Eye (tissue), 1 donor: ENCODE measurements at regions not wholly inside any gene's neighbourhood (a gene's known extent, or its start where the extent isn't known, plus 50 kb on each side); places are given as distances from the start of the nearest gene placed in this dataset.
"Not testable (repeated sequence)": the region's sequence is repeated elsewhere in the genome, so short reads cannot be mapped to it uniquely, and the experiment has no call there.

Source experiments
- DNase-seq: peaks from one replicate; pipeline ENCODE4 v3.0.0-alpha.2; 2015

DNA sequence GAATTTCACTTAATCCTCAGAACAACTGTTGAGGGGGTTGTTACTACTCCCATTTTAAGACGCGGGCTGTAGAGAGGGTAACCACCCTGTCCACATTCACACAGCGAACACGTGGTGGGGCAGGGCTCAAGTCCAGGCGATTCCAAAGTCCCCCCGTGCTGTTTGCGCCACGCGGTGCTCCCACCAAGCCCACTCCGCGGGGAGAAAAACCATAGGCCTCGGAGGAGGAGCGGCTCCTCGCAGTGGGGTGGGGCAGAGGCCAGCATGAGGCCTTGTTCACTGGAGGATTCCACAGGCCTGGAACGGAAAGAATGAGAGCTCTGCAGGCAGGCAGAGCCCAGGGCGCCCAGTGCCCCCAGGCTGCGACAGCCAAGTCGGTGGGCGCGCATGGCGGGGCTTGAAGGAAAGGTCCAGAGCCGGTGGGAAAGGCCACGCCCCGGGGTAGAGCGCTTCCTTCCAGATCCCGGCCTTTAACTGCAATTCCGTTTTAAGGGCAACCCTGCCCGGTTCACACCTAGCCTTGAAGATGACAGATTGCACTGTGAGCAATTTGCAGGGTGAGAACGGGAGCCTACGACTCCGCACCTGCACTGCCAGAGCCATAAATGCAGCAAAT lies 161.8 kb upstream of the TBL1XR1 start:
- DNase-seq: no peak

DNA sequence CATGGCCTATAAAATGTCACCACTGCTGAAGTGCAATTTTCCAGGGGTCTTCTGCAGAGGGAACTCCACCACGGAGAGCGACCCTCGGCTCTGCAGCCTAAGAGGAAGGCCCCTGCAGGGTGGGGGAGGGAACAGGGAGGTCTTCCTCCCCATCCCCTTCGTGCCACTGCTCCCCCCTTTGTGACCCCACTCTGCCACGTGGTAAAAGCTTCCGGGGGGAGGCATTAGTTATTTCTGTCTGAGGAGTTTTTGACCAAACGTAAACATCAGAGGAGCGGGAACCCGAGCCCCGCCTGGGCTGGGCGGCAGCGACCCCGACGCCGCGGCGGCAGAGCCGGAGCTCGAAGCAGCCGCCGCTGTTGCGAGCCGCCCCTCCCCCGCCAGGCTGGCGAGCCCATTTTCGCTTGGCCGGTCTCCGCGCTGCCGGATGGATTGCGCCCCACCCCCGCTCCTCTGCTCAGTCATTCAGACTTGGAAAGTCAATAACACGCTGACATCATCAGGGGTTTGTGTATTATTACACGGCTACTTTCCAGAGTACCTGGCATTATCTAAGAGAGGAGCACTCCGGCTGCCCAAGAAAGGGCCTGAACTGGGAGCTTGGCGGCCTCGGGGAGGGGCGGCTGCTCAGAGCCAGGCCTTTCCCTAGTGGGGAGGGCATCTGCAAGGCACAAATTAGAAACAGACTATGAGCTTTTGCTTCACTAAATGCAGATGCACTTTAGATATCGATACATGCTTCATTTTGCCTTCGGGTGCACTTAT lies 162.5 kb upstream of the TBL1XR1 start:
- DNase-seq: peak; percentile 99

DNA sequence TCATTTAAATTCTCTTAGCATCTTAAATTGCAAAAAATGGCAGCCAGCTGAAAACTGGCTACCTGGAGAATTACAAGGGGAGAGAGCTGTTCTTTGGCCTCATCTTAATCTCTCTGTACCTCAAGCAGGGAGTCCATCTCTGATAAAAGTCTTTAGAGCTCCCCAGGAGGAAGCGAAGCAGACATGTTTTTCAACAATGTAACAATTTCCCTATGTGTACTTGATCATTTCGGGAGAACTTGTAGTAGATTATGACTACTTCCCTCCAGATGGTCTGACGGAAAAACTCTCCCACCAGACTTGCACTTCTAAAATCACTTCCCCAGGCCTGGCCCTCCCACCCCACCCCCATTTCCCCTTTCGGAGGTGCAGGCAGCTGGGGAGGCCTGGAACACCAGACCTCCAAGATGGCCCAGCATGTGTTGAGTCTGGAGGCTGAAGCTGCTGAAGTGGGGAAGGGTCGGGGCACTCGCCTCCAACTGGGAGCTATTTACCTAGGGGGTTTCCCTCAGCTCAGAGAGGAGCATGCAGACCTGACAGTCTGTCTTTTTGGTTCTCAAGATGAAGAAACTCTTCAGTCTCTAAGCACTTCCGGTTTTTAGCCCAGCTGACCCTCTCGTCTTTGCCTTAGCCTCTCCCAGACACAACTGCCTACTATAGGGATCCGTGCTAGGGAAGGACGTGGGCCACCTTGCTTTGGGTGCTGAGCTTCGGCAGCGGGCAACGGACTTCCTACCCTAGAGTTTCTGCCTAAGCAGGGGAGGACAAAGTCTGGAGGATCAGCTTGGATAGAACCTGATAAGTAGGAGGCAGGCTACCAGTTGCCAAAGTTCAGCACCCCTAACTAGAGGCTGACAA lies 164.0 kb upstream of the TBL1XR1 start:
- DNase-seq: peak; percentile 54

DNA sequence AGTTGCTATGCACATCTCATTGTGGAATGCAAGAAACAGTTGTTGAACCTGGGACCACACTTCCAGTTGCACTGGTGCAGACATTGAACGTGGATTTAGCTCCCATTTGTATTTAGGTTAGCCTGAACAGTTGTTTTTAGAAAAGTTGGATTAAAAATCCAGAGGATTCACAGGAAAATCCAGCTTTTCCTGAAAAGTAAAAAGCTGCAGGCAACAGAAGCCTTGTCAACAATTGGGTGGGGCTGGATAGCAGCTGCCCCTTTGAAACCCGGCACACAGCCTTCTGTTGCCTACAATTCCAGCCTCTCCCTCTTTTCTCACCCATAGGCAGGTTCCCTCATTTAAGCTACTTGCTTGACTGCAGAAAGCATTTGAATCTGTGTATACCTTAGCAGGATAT lies 165.3 kb upstream of the TBL1XR1 start:
- DNase-seq: peak; percentile 42

DNA sequence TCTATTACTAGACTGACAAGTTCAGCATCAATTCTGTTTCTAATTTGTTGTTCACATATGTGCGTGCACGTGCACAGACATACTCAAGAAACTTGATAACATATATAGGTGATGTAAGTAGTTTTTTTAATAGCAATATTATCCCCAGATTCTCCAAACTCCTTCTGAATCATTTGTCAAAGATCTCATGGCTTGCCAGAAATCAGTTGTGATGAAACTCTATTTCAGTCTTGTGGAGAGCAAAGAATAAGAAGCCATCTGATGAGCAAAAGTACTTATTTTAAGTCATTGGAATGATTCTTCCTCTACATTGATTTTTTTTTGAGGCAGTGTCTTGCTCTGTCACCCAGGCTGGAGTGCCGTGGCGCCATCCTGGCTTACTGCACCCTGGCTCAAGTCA lies 167.0 kb upstream of the TBL1XR1 start:
- no peak for DNase-seq

DNA sequence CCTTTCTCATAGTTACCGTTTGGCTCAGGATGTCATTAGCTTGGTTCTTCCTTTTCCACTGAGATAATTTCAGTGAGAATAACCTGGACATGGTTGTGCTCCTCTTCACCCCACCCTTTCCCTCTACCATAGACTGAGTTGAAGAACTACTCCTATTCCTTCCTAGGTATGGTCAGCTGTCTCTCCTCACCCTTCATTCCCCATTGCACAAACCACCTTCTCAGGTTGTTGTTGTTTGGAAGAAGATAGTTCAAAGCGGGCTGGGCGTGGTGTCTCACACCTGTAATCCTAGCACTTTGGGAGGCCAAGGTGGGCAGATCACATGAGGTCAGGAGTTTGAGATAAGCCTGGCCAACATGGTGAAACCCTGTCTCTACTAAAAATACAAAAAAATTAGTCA lies 168.0 kb upstream of the TBL1XR1 start:
- not testable (repeated sequence) for DNase-seq

DNA sequence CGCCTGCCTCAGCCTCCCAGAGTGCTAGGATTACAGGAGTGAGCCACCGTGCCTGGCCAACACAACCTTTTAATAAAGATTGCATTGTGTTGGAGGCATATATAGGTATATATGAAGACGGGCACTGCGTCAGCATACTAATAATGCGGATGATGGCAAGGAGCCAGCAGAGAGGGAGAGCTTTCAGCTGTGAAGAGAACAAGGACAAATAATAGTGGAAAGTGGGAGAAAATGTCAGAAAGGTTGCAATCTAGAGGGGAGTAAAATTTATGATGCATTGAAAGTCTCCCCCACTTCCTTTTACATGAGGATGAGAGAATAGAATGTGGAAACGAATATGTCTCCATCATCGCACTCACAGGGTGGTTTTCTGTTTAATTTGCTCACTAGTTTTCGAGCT lies 170.5 kb upstream of the TBL1XR1 start:
- no peak for DNase-seq

DNA sequence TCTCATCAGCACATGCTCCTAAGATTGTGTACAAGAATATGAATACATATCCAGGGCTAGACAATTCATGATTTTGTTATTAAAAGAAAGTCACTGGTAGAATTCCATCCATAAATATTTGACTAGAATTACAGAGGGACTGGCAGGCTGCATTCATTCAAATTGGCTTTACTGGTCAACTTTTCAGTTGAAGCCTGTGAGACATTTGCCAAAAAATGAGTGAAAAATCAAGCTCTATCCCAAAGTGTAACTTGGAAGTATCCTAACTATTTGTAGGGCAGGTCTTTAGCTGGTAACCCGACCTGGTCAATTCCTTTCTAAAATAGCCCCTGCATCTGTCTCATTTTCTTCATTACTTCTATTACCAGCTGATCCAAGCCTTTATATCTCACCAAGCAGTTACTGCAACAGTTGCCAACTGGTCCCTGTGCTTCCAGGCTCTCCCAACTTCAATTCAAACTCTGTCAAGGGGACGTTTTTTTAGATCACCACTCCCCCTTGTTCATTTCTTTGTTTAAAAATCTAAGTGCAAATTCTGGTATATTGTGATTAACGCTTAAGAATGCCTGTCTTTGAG lies 173.1 kb upstream of the TBL1XR1 start:
- DNase-seq: no peak

DNA sequence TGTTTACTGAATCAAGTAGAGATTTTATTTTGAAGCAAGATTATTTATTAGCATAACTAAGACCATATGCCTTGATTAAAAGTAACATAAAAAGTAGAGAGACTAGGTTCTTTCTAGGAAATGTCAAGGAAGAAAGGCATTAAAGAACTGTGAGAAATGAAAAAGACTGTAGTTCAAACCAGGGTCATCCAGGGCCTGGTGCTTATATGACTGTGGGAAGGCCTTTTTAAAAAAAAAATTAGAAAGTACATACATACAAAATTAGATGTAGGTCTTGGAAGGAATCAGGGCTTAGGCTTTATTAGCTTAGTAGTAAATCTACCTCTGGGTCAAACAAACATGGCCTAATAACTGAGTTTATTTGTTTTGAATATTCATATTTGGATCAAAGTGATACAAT lies 173.9 kb upstream of the TBL1XR1 start:
- DNase-seq: no peak

DNA sequence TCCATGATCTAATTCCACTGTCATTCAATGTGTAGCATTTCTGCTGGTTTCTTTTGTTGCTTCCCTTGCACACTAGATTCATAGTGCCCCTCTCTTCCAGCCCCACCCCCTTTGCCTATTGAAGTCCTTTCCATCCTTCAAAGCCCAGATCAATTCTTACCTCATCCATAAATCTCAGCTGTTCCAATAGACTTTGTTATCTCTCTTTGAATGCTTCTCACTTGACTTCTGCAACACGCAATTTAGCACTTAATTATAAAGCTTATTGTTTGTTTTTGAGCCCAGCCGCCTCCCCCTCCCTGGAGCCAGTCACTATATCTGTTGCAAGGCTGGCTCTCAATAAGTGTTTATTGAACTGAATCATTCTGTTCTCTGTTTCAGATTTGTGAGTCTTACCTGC lies 174.6 kb upstream of the TBL1XR1 start:
- no peak for DNase-seq

DNA sequence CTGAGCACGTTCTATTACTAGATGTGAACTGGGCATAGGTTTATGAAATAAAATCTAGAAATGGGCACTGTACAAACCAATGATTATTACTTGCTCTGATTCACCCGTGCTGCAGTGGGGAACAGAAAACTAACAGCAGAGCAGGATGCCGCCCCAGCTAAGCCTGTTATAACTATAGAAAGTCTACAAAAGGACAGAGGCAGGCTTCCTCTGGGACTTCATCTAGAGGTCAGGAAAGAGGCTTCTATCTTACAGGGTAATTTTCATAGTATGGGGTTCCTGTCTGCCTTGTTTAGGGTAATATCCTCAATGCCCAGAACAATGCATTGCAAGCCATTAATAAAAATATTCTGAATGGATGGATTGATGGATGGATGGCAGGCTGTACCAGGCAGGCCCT lies 177.0 kb upstream of the TBL1XR1 start:
- no peak for DNase-seq

DNA sequence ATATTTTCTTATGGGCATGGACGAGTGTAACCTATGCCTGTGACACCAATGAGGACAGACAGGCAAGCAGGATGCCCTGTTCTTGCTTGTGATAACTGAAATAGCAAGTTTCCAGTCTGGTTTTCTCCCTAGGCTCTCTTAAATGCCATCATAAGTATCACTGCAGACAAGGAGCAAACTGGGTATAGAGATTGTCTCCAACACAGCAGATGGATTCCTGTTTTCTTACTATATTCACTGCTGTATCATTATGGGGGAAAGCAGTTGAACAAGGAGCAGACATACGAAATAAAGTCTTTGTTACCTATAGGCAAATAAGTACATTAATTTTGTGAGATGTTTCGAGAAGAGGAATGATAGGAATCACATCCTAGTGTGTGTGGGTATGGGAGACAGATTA lies 178.0 kb upstream of the TBL1XR1 start:
- no peak for DNase-seq

DNA sequence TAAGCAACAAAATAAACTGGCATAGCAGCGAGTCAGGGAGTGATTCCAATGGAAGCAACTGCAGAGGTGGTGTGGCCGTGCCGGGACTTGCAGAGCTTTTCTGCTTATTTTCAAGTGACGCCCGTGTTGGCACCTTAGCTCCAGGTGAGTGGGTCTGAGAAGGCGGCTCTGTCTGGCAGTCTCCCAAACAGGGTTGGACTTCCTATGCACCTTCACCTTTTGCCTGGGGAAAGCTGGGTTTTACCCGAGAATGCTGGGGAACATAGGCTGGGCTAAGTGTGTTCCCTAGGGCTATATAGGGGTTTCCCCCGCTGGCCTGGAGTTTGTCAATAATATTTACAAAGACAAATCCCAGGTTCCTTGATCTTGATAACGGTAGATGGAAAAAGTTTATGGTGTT lies 179.9 kb upstream of the TBL1XR1 start:
- no peak for DNase-seq

DNA sequence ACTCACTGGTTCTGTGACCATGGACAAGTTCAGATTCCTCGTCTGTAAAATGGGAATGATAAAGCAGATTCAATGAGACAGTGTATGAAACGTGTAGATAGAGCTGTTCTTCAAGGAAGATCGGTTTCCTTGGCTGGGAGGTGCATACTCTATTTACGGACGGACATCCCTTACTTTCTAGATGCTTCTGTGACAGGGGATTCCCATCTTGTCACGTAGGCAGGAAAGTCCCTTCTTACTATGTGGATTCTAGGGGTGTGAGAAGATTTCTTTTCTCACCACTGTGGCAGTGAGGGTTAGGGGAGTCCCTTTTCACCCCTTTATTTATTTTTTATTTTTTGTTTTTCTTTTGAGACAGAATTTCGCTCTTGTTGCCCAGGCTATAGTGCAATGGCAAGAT lies 180.9 kb upstream of the TBL1XR1 start:
- no peak for DNase-seq

DNA sequence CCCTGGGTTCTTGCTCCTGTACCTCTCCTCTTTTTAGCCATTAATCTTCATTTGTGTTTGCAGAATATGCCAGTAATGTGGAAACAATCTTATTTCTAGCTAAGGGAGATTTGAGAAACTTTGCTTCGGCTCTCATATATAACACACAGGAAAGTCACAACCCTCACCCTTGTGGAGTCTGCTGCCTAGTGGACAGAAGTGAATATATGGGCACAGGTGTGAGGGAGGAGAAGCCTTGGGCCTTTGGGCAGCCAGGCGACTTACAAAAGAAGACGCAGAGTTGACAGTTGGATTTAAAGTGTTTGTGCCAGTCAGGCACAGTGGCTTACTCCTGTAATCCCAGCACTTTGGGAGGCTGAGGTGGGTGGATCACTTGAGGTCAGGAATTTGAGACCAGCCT lies 181.8 kb upstream of the TBL1XR1 start:
- no peak for DNase-seq

DNA sequence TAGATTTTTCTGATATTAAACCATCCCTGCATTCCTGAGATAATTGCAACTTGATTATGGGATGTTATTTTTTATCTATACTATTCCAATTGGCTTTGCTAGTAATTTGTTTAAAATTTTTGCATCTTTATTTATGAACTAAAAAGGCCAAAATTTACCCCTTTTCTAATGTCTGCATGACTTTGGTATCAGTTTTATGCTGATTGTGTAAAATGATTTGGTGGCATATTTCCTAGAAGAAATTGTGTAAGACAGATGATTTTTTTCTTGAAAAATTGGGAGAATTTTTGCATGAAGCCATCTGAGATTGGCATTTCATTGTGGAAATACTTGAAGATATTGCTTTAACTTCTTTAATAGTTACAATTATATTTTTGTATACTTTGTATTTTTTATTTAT lies 183.8 kb upstream of the TBL1XR1 start:
- DNase-seq: no peak

DNA sequence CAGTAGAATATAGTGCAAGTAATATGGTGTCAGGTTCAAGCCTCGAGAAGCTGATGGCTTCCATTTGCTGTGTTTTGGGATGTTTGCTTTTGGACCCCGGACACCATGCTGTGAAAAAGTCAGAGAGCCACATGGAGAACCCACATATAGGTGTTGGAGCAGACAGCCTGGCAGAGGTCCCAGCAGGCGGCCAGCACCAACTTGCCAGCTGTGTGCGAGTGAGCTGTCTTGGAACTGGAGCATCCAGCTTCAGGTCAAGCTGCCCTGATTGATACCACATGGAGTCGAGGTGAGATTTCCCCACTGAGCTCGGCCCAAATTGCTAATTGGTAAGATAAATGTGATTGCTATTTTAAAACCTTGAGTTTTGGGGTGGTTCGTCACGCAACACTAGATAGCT lies 185.7 kb upstream of the TBL1XR1 start:
- DNase-seq: no peak

DNA sequence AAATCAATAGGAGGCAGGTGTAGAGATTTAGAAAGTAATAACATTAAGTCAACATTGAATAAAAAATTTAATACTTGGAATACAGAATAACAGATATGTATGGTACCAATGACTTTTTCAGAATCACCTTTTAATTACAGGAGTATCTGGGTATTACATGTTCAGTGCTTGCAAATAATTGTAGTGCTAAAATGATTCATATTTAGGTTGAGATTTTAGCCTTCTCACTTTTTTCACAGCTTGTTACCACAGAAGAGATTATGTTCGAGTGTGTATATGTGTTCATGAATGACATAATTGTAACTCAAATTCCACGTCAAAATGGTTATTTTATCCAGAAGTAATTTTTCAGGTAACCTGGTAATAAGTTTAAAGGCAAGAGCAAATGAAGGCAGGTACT lies 187.9 kb upstream of the TBL1XR1 start:
- no peak for DNase-seq

DNA sequence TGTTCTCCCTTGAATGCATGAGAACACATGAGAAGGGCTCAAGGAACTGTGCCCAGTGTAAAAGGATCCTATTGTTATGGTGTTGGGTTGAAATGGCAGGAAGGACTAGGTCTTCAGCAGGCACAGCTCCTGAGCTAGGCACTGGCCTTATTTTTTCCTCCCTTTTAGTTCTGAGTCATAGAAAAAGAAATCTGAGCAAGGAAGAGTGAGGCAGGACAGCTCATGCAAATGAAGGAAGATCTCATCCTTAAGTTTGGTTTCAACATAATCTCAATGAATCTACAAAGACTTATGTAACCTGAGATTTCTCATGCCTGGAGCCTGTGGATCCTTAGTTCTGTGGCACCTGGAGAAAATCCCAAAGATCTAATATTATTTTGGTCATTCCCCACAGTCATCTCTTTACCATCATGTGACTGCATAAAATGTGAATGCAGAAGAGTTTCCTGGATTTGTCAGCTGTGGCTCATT lies 188.6 kb upstream of the TBL1XR1 start:
- DNase-seq: no peak

DNA sequence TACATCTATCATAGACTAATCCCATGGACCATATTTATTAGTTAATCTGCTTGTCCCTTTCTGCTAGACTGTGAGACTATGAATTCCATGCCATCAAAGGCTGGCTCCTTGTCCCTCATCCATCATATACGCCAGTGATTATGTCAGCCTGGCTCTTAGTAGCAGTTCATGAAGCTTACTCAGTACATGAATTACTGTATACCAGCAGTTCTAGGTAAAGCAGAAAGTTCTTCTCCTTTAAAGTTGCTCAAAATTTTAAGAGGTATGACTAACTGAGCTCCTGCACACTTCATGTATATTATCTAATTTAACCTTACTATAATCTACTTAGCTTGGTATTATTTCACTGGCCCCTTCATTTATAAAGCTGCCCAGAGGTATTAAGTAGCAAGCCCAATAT lies 190.9 kb upstream of the TBL1XR1 start:
- DNase-seq: no peak

DNA sequence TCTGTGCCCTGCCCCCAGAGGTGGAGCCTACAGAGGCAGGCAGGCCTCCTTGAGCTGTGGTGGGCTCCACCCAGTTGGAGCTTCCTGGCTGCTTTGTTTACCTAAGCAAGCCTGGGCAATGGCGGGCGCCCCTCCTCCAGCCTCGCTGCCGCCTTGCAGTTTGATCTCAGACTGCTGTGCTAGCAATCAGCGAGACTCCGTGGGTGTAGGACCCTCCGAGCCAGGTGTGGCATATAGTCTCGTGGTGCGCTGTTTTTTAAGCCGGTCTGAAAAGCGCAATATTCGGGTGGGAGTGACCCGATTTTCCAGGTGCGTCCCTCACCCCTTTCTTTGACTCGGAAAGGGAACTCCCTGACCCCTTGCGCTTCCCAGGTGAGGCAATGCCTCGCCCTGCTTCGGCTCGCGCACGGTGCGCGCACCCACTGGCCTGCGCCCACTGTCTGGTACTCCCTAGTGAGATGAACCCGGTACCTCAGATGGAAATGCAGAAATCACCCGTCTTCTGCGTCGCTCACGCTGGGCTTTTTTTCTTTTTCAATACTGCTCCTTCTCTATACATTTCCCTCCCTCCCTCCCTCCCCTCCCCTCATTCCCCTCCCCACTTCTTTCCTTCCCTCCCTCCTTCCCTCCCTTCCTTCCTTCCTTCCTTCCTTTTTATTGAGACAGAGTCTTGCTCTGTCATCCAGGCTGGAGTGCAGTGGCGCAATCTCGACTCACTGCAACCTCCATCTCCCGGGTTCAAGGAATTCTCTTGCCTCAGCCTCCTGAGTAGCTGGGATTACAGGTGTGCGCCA lies 197.1 kb upstream of the TBL1XR1 start:
- not testable (repeated sequence) for DNase-seq

DNA sequence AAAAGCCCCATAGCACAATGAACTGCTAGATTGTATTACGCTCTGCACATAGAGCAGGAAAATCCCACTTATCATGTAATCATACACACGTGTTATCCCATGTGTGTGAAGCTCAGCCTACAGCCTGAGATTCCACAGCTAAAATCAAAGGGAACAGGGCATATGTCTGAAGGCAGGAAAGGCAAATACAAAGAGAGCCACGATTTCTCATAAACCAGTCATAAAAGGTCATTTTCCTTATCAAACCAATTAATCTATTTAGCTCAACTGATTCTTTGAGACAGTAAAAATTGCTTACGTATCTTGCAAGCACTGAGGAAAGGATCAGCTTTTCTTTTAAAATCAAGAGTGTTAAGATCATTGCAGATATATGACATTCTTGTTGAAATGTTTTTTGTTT lies 199.5 kb upstream of the TBL1XR1 start:
- no peak for DNase-seq

DNA sequence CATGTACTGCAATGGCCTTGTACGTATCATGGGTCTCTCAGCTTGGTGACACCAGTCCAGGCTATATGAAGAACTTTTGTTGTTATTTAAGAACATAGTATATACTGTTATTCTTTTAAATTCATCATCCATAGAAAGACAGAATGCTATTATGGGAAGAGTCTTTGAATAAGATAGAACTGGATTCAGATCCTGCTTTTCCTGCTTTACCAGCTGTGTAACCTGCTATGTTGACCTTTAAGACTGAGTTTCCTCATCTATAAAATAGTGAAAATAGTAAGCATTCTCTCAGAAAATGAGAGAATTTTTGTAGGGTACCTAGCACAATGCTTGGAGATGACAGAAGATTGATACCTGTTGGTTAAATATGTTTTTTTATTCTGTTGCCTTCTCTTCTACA lies 204.1 kb upstream of the TBL1XR1 start:
- DNase-seq: no peak
